K562 (cell line): ENCODE measurements at regions not wholly inside any gene's neighbourhood (a gene's known extent, or its start where the extent isn't known, plus 50 kb on each side); places are given as distances from the start of the nearest gene placed in this dataset.

ENCODE experiments used
- ATAC-seq: fragments of 200-7000 bp; cut with Tn5 transposase; 3 replicates; pipeline ENCODE4 v1.9.1; 2020; ENCODE audit warnings: moderate library complexity
- BruUV-seq: library from RNA; stranded (reverse); fragments of 400-500 nt; replicated peaks from 2 replicates; lab custom pipeline; 2021; lab: Mats Ljungman, UMichigan
- CTCF ChIA-PET: fragments of 300-600 bp; formaldehyde crosslinking; extraction: SDS; loops from one replicate; lab custom pipeline; 2021; ENCODE audit warnings: low intra/inter-chr PET ratio; lab: Yijun Ruan, JAX
- POLR2A ChIA-PET: fragments of 300-600, 350-650 bp; sonication (Branson Sonifier 250); formaldehyde crosslinking; extraction: SDS; loops from one replicate; lab custom pipeline; 2021; ENCODE audit warnings: antibody characterized with exemption, inconsistent platforms; lab: Yijun Ruan, JAX
- DNase-seq, 4 experiments: peaks; one replicate each; pipeline versions ENCODE4 v3.0.0 to v3.0.0-alpha.2; 2011 to 2018; ENCODE audit warnings: low spot score in 3 of 4, mixed read lengths in 3 of 4; ENCODE audit errors: extremely low read depth in 1 of 4
- FAIRE-seq: peaks from 2 replicates; lab custom pipeline; 2011; peaks lifted over from hg19 to GRCh38; lab: Jason Lieb, UNC
- H2AFZ ChIP-seq: 2 replicates; pipeline ENCODE4 v1.6.0; 2011; ENCODE audit warnings: low read depth, low read length, control low read depth, inconsistent platforms
- H3K27ac ChIP-seq: fragments of 200-600 bp; 3 replicates; pipeline ENCODE4 v1.8.0; 2011; ENCODE audit warnings: low read depth, mild to moderate bottlenecking, control low read depth, inconsistent platforms, low read length, moderate library complexity, mixed read lengths; ENCODE audit errors: extremely low read depth
- H3K27me3 ChIP-seq, 2 experiments: fragments of 300-600 bp in 1 of 2; 2 replicates in 1 of 2; 3 replicates in 1 of 2; pipeline versions ENCODE4 v1.6.0 to v1.8.0; 2011; ENCODE audit warnings: inconsistent platforms in 2 of 2, low read length in 2 of 2, mild to moderate bottlenecking in 1 of 2, mixed read lengths in 1 of 2, moderate library complexity in 1 of 2; ENCODE audit not compliant: control insufficient read depth in 2 of 2, insufficient read depth in 2 of 2
- H3K36me3 ChIP-seq: fragments of 300-600 bp; 3 replicates; pipeline ENCODE4 v1.8.0; 2011; ENCODE audit warnings: mild to moderate bottlenecking, low read length, inconsistent platforms; ENCODE audit not compliant: control insufficient read depth, insufficient read depth
- H3K4me1 ChIP-seq, 2 experiments: fragments of 200-600 bp in 1 of 2; replicated peaks in 1 of 2; 2 replicates in 1 of 2; 3 replicates in 1 of 2; pipeline versions ENCODE4 v1.5.1 to v1.8.0; 2011; ENCODE audit warnings: inconsistent platforms in 2 of 2, low read length in 2 of 2, mild to moderate bottlenecking in 1 of 2, mixed read lengths in 1 of 2, moderate library complexity in 1 of 2; ENCODE audit not compliant: control insufficient read depth in 2 of 2, insufficient read depth in 2 of 2
- H3K4me2 ChIP-seq: 2 replicates; pipeline ENCODE4 v1.6.1; 2011; ENCODE audit warnings: low read length, control low read depth, inconsistent platforms, mixed read lengths; ENCODE audit not compliant: insufficient read depth
- H3K4me3 ChIP-seq: fragments of 200-600 bp; sonication (generic), shearing (Covaris generic); 2 replicates; pipeline ENCODE4 v1.5.1; 2016; ENCODE audit warnings: control low read depth, inconsistent platforms
- H3K79me2 ChIP-seq: fragments of 200-600 bp; 3 replicates; pipeline ENCODE4 v1.8.0; 2011; ENCODE audit warnings: low read length, inconsistent platforms; ENCODE audit not compliant: control insufficient read depth, insufficient read depth
- H3K9ac ChIP-seq, 2 experiments: 2 replicates each; pipeline versions ENCODE4 v1.6.0 to v1.6.1; 2011; ENCODE audit warnings: low read depth in 2 of 2, low read length in 2 of 2, control low read depth in 1 of 2, inconsistent platforms in 1 of 2, mild to moderate bottlenecking in 1 of 2, mixed read lengths in 1 of 2; ENCODE audit not compliant: insufficient read depth in 1 of 2
- H3K9me1 ChIP-seq: one replicate; pipeline ENCODE4 v1.6.0; 2011; ENCODE audit warnings: inconsistent platforms, mild to moderate bottlenecking, low read length, moderate library complexity; ENCODE audit not compliant: control insufficient read depth, insufficient read depth
- H3K9me3 ChIP-seq: replicated peaks from 2 replicates; pipeline ENCODE4 v1.5.1; 2011; ENCODE audit warnings: low read depth, low read length, inconsistent platforms; ENCODE audit not compliant: control insufficient read depth, insufficient read depth
- H4K20me1 ChIP-seq: replicated peaks from 2 replicates; pipeline ENCODE4 v1.6.1; 2011; ENCODE audit warnings: low read length, inconsistent platforms, mixed read lengths; ENCODE audit not compliant: control insufficient read depth, insufficient read depth
- MLLT1 ChIP-seq, 2 experiments: fragments of 450-650 bp; IDR thresholded peaks; 2 replicates each; pipeline ENCODE4 v1.6.1; 2016
- RHOXF2B ChIP-seq: fragments of 250-450 bp; sonication (Bioruptor Pico); conservative IDR thresholded peaks from 2 replicates; pipeline ENCODE4 v1.5.1; 2021
- RNF2 ChIP-seq: sonication (generic); IDR thresholded peaks from 2 replicates; pipeline ENCODE4 v1.6.1; 2016
- SIRT6 ChIP-seq: IDR thresholded peaks from one replicate; pipeline ENCODE4 v1.6.1; 2012; ENCODE audit warnings: low read depth, mild to moderate bottlenecking, control low read depth, inconsistent platforms, low read length, moderate library complexity
- ZNF644 ChIP-seq: fragments of 200-800 bp; sonication (Bioruptor generic); IDR thresholded peaks from 2 replicates; pipeline ENCODE4 v1.6.1; 2016; ENCODE audit warnings: low read depth, missing genetic modification characterization, missing compliant biosample characterization
- ZNF695 ChIP-seq: fragments of 450-650 bp; formaldehyde crosslinking; IDR thresholded peaks from 2 replicates; pipeline ENCODE4 v1.4.0; 2020; ENCODE audit warnings: mild to moderate bottlenecking, moderate library complexity
- ZNF707 ChIP-seq: fragments of 250-450 bp; sonication (Bioruptor Pico); conservative IDR thresholded peaks from 2 replicates; pipeline ENCODE4 v1.8.0; 2022; ENCODE audit warnings: inconsistent platforms, mild to moderate bottlenecking, moderate library complexity
- WGBS: fragments of 100-300 bp; shearing (Covaris generic); methylation state at CpG from one replicate; pipeline ENCODE4 v1.1.6; 2016; ENCODE audit warnings: low coverage, mixed read lengths; ENCODE audit not compliant: insufficient coverage; ENCODE audit errors: missing lambda C conversion rate; 5-methylcytosine and 5-hydroxymethylcytosine counted together
- in situ Hi-C: fragments of 300-500 bp; cut with MboI; formaldehyde crosslinking; loops from 4 replicates; pipeline ENCODE4 v1.15.0; 2018; ENCODE audit warnings: inconsistent platforms, mixed read lengths
- intact Hi-C: fragments of 100-400 bp; cut with micrococcal nuclease; formaldehyde crosslinking; loops from 2 replicates; pipeline ENCODE4 v1.14.2; 2022
- TF ChIP-seq, protein P1 (sequence below): sonication (generic); formaldehyde crosslinking; IDR thresholded peaks from 2 replicates; pipeline ENCODE4 v1.8.0; 2022; ENCODE audit warnings: missing genetic modification reagents, mild to moderate bottlenecking, moderate library complexity, borderline replicate concordance
- TF ChIP-seq, protein P2 (sequence below), 2 experiments: fragments of 450-650 bp; formaldehyde crosslinking in 1 of 2; IDR thresholded peaks; 2 replicates each; pipeline versions ENCODE4 v1.4.0 to v1.6.1; 2014 to 2020; ENCODE audit warnings: mild to moderate bottlenecking in 2 of 2, borderline replicate concordance in 1 of 2, low read depth in 1 of 2
- TF ChIP-seq, protein P3 (sequence below): sonication (generic); formaldehyde crosslinking; IDR thresholded peaks from 2 replicates; pipeline ENCODE4 v1.8.0; 2022; ENCODE audit warnings: missing genetic modification reagents, mild to moderate bottlenecking, borderline replicate concordance

DNA sequence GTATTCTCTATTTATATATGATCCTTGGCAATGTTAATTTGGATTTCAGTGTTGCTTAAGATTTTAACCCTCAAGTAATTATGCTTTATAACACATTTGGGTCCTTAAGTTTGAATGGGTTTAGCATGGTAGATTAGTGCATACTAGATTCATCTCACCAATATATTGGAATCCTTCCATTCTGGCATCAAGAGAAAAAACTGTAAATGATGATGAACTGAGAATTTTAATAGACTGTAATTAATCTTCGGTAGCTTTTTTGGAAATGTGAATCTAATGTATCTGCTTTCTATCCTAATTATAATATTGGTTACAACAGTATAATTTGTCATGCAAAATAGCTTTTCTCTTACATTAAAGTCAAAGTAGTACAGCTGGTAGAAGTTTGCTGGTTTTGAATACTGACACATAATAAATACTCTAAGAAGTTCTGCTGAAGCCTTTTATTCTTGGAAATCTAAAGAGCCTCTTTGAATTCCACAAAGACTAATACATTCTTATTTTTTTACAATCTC, 279.8 kb downstream of the AMY1C start:
- H3K79me2 ChIP-seq = no peaks in the 10 kb centered on the region
- H3K4me1 ChIP-seq = no peaks in the 10 kb centered on the region
- no peak overlapping the region for H3K4me3 ChIP-seq
- no peak overlapping the region for H3K4me2 ChIP-seq
- no peaks in the 10 kb centered on the region for H4K20me1 ChIP-seq
- 0% methylated on average over 1 of the region's 1 CpG for WGBS
- intact Hi-C loops = no loop called here
- no peaks in the 10 kb centered on the region for H3K36me3 ChIP-seq
- H3K9me3 ChIP-seq = no peaks in the 10 kb centered on the region
- H3K9ac ChIP-seq = no peak overlapping the region
- no peak for FAIRE-seq
- POLR2A ChIA-PET = no interaction called here
- BruUV-seq = no TSS peak
- no peak overlapping the region for H3K27ac ChIP-seq
- no peak for DNase-seq
- no peak for ATAC-seq
- H3K27me3 ChIP-seq = no peaks in the 10 kb centered on the region
- no peaks in the 10 kb centered on the region for H3K9me1 ChIP-seq
- in situ Hi-C loops = no loop called here
- CTCF ChIA-PET = no interaction called here
- no peak overlapping the region for H2AFZ ChIP-seq
- TF ChIP-seq, protein P1, sequence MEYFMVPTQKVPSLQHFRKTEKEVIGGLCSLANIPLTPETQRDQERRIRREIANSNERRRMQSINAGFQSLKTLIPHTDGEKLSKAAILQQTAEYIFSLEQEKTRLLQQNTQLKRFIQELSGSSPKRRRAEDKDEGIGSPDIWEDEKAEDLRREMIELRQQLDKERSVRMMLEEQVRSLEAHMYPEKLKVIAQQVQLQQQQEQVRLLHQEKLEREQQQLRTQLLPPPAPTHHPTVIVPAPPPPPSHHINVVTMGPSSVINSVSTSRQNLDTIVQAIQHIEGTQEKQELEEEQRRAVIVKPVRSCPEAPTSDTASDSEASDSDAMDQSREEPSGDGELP (CRISPR knock-in tag) = no peak
- no peak for TF ChIP-seq SIRT6
- no peak for TF ChIP-seq ZNF695 (CRISPR knock-in tag)
- no peak for TF ChIP-seq RNF2
- no peak for TF ChIP-seq ZNF644 (tag)
- TF ChIP-seq, protein P2, sequence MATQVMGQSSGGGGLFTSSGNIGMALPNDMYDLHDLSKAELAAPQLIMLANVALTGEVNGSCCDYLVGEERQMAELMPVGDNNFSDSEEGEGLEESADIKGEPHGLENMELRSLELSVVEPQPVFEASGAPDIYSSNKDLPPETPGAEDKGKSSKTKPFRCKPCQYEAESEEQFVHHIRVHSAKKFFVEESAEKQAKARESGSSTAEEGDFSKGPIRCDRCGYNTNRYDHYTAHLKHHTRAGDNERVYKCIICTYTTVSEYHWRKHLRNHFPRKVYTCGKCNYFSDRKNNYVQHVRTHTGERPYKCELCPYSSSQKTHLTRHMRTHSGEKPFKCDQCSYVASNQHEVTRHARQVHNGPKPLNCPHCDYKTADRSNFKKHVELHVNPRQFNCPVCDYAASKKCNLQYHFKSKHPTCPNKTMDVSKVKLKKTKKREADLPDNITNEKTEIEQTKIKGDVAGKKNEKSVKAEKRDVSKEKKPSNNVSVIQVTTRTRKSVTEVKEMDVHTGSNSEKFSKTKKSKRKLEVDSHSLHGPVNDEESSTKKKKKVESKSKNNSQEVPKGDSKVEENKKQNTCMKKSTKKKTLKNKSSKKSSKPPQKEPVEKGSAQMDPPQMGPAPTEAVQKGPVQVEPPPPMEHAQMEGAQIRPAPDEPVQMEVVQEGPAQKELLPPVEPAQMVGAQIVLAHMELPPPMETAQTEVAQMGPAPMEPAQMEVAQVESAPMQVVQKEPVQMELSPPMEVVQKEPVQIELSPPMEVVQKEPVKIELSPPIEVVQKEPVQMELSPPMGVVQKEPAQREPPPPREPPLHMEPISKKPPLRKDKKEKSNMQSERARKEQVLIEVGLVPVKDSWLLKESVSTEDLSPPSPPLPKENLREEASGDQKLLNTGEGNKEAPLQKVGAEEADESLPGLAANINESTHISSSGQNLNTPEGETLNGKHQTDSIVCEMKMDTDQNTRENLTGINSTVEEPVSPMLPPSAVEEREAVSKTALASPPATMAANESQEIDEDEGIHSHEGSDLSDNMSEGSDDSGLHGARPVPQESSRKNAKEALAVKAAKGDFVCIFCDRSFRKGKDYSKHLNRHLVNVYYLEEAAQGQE (IDR thresholded peaks at IDR 0.05; ENCODE audit: borderline replicate concordance) = no peak
- TF ChIP-seq, protein P2 (CRISPR knock-in tag; IDR thresholded peaks at IDR 0.05; ENCODE audit: low read depth) = no peak
- TF ChIP-seq RHOXF2B = no peak
- TF ChIP-seq MLLT1 (IDR thresholded peaks at IDR 0.05) = no peak
- TF ChIP-seq, protein P3, sequence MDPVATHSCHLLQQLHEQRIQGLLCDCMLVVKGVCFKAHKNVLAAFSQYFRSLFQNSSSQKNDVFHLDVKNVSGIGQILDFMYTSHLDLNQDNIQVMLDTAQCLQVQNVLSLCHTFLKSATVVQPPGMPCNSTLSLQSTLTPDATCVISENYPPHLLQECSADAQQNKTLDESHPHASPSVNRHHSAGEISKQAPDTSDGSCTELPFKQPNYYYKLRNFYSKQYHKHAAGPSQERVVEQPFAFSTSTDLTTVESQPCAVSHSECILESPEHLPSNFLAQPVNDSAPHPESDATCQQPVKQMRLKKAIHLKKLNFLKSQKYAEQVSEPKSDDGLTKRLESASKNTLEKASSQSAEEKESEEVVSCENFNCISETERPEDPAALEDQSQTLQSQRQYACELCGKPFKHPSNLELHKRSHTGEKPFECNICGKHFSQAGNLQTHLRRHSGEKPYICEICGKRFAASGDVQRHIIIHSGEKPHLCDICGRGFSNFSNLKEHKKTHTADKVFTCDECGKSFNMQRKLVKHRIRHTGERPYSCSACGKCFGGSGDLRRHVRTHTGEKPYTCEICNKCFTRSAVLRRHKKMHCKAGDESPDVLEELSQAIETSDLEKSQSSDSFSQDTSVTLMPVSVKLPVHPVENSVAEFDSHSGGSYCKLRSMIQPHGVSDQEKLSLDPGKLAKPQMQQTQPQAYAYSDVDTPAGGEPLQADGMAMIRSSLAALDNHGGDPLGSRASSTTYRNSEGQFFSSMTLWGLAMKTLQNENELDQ (CRISPR knock-in tag) = no peak
- TF ChIP-seq ZNF707 = no peak
